Neural progenitor cell (in vitro differentiated cells): ENCODE measurements at regions not wholly inside any gene's neighbourhood (a gene's known extent, or its start where the extent isn't known, plus 50 kb on each side); places are given as distances from the start of the nearest gene placed in this dataset.
A peak's percentile ranks its signal among the peaks of the same experiment; 100 is the strongest.

Source experiments
- DNase-seq: peaks from one replicate; pipeline ENCODE4 v3.0.0-alpha.2; 2016; ENCODE audit warnings: low spot score
- H2AFZ ChIP-seq: fragments of 200-600 bp; sonication (generic); replicated peaks from 2 replicates; pipeline ENCODE4 v1.6.1; 2016; ENCODE audit warnings: antibody characterized with exemption
- H3F3A ChIP-seq: fragments of 200-600 bp; sonication (generic); 2 replicates; pipeline ENCODE4 v1.6.1; 2016; ENCODE audit warnings: antibody characterized with exemption, low read depth
- H3K27ac ChIP-seq: fragments of 200-600 bp; sonication (generic); 2 replicates; pipeline ENCODE4 v1.5.1; 2016; ENCODE audit warnings: mild to moderate bottlenecking
- H3K27me3 ChIP-seq: fragments of 200-600 bp; sonication (generic); 2 replicates; pipeline ENCODE4 v1.6.1; 2016; ENCODE audit warnings: mild to moderate bottlenecking, moderate library complexity
- H3K36me3 ChIP-seq: fragments of 200-600 bp; sonication (generic); 2 replicates; pipeline ENCODE4 v1.5.1; 2016
- H3K4me1 ChIP-seq: fragments of 200-600 bp; sonication (generic); 2 replicates; pipeline ENCODE4 v1.6.1; 2016; ENCODE audit warnings: mixed run types
- H3K4me2 ChIP-seq: fragments of 200-600 bp; sonication (generic); 2 replicates; pipeline ENCODE4 v1.6.1; 2016
- H3K4me3 ChIP-seq: fragments of 200-600 bp; sonication (generic); 2 replicates; pipeline ENCODE4 v1.5.1; 2016
- H3K79me2 ChIP-seq: fragments of 200-600 bp; sonication (generic); 2 replicates; pipeline ENCODE4 v1.6.1; 2016; ENCODE audit warnings: low read depth
- H3K9ac ChIP-seq: fragments of 200-600 bp; sonication (generic); 2 replicates; pipeline ENCODE4 v1.6.1; 2016
- H3K9me3 ChIP-seq: fragments of 200-600 bp; sonication (generic); 2 replicates; pipeline ENCODE4 v1.5.1; 2016; ENCODE audit warnings: low read depth
- H4K20me1 ChIP-seq: fragments of 200-600 bp; sonication (generic); 2 replicates; pipeline ENCODE4 v1.6.1; 2016; ENCODE audit warnings: low read depth
- H3K27ac Mint-ChIP-seq: 3 replicates; pipeline ENCODE4 v1.8.0; 2021; ENCODE audit warnings: mixed read lengths
- H3K27me3 Mint-ChIP-seq: 2 replicates; pipeline ENCODE4 v1.8.0; 2022; ENCODE audit warnings: low read depth, mild to moderate bottlenecking, inconsistent platforms, moderate library complexity, mixed read lengths; ENCODE audit not compliant: insufficient read depth
- H3K36me3 Mint-ChIP-seq: 3 replicates; pipeline ENCODE4 v1.8.0; 2021; ENCODE audit warnings: mixed read lengths
- H3K4me1 Mint-ChIP-seq: 3 replicates; pipeline ENCODE4 v1.8.0; 2021; ENCODE audit warnings: mixed read lengths
- H3K4me3 Mint-ChIP-seq: 3 replicates; pipeline ENCODE4 v1.8.0; 2021; ENCODE audit warnings: mild to moderate bottlenecking, moderate library complexity, mixed read lengths
- H3K9me3 Mint-ChIP-seq: 3 replicates; pipeline ENCODE4 v1.8.0; 2020; ENCODE audit warnings: mixed read lengths
- EZH2 ChIP-seq: fragments of 200-600 bp; sonication (generic); IDR thresholded peaks from 2 replicates; pipeline ENCODE4 v1.6.1; 2017; ENCODE audit warnings: antibody characterized with exemption, mild to moderate bottlenecking, moderate library complexity
- EZH2phosphoT487 ChIP-seq: fragments of 200-600 bp; sonication (generic); IDR thresholded peaks from 2 replicates; pipeline ENCODE4 v1.6.1; 2017; ENCODE audit warnings: antibody characterized with exemption
- TF ChIP-seq, protein P1 (sequence below): fragments of 200-600 bp; sonication (generic); IDR thresholded peaks from 2 replicates; pipeline ENCODE4 v1.5.1; 2017; ENCODE audit warnings: antibody characterized with exemption, mild to moderate bottlenecking

DNA sequence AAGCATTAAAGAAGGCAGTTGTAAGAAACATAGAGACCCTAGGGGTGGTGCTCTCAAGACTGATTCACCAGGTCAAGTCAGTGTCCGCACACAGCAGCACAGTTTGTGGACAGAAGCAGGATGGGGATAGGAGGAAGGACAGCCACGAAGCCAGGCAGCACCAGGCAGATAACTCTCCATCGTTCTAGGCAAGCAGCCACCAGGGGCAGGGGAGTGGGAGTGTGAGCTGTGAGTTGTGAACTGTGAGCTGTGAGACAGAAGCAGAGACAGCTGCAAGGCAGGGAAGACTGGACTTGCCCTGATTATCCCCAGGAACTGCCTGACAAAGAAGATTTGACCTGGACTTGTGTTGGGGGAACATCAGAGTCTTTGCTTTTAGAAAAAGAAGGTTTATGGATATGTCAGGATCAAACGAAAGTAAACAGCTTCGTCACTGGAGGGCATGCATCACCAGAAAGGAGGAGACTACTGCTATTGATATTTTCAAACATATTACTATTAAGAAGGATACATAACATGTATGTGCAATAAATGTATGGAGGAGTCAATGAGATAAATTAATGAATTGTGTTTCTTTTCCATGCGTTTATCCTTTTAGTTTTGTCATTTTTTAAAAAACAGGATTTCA lies 286.1 kb downstream of the IRS2 start:
- H3K4me1 ChIP-seq, result no peaks in the 10 kb centered on the region
- Mint-ChIP-seq H3K27ac (peak overlapping the region; percentile 86), H3K27me3 (peaks cover 12% of the 10 kb centered on the region), H3K4me1 (peaks cover 11% of the 10 kb centered on the region), H3K9me3 (peaks cover 15% of the 10 kb centered on the region), H3K36me3 (no peaks in the 10 kb centered on the region), H3K4me3 (no peak overlapping the region)
- H3K4me3 ChIP-seq, result no peak overlapping the region
- no peaks in the 10 kb centered on the region for H3K79me2 ChIP-seq
- TF ChIP-seq EZH2phosphoT487 (no peak), EZH2 (no peak)
- TF ChIP-seq, protein P1, sequence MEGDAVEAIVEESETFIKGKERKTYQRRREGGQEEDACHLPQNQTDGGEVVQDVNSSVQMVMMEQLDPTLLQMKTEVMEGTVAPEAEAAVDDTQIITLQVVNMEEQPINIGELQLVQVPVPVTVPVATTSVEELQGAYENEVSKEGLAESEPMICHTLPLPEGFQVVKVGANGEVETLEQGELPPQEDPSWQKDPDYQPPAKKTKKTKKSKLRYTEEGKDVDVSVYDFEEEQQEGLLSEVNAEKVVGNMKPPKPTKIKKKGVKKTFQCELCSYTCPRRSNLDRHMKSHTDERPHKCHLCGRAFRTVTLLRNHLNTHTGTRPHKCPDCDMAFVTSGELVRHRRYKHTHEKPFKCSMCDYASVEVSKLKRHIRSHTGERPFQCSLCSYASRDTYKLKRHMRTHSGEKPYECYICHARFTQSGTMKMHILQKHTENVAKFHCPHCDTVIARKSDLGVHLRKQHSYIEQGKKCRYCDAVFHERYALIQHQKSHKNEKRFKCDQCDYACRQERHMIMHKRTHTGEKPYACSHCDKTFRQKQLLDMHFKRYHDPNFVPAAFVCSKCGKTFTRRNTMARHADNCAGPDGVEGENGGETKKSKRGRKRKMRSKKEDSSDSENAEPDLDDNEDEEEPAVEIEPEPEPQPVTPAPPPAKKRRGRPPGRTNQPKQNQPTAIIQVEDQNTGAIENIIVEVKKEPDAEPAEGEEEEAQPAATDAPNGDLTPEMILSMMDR, result peak; percentile 21
- peak overlapping the region; percentile 50 for H2AFZ ChIP-seq
- no peaks in the 10 kb centered on the region for H3K36me3 ChIP-seq
- H3K27me3 ChIP-seq, result no peaks in the 10 kb centered on the region
- no peaks in the 10 kb centered on the region for H3K9me3 ChIP-seq
- no peak overlapping the region for H3K27ac ChIP-seq
- no peaks in the 10 kb centered on the region for H4K20me1 ChIP-seq
- no peaks in the 10 kb centered on the region for H3F3A ChIP-seq
- H3K9ac ChIP-seq, result no peak overlapping the region
- no peak overlapping the region for H3K4me2 ChIP-seq
- peak; percentile 43 for DNase-seq

DNA sequence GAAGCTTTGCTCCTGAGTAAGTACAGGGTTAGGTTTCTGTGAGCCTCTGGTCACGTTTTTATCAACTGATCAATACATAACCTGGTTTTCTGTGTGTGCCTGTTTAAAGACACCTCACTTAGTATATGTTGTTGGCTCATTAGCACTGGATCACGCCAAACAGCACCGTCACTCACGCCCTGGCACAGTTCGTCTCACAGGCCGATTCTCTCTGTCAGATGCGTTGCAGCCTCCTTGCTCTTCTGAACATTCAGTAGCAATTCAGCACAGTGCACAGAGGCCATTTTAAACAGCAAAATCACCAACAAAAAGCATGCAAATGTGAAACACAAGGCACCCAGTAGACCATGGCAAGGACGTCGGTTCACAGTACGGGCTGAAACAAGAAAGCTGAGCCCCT lies 288.5 kb downstream of the IRS2 start:
- Histone ChIP-seq H3K9ac (no peak overlapping the region), H2AFZ (no peak overlapping the region), H3K36me3 (no peaks in the 10 kb centered on the region), H3K79me2 (no peaks in the 10 kb centered on the region), H3K4me1 (no peaks in the 10 kb centered on the region), H3K9me3 (no peaks in the 10 kb centered on the region), H4K20me1 (no peaks in the 10 kb centered on the region), H3K27ac (no peak overlapping the region), H3K27me3 (no peaks in the 10 kb centered on the region), H3K4me2 (no peak overlapping the region), H3K4me3 (no peak overlapping the region), H3F3A (no peaks in the 10 kb centered on the region)
- Mint-ChIP-seq H3K9me3 (peaks cover 2% of the 10 kb centered on the region), H3K4me3 (no peak overlapping the region), H3K4me1 (peaks cover 18% of the 10 kb centered on the region), H3K27ac (peak overlapping the region; percentile 36), H3K36me3 (no peaks in the 10 kb centered on the region), H3K27me3 (peaks cover 8% of the 10 kb centered on the region)
- no peak for TF ChIP-seq EZH2
- no peak for DNase-seq

DNA sequence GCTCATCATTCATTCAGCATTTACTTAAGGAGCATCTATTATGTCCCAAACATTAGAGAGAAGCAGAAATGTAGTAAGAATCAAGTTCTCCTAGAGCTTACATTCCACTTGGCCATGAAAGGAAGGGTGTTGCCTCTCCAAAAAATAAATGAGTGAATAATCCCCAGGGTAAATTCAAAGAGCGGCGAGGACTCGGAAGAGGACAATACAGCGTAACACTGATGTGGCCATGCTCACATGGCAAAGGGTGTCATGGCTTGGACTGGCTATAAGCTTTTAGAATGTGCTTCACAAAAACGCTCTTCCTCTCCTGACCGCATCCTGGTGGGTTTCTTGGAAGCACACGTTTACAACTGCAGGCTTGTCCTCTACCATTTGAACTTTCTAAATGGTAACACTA lies 290.2 kb downstream of the IRS2 start:
- H3K4me3 ChIP-seq, result no peak overlapping the region
- H3K79me2 ChIP-seq, result no peaks in the 10 kb centered on the region
- no peak overlapping the region for H3K27ac ChIP-seq
- Mint-ChIP-seq H3K9me3 (peaks cover 2% of the 10 kb centered on the region), H3K4me3 (no peak overlapping the region), H3K36me3 (no peaks in the 10 kb centered on the region), H3K27ac (no peak overlapping the region), H3K4me1 (peaks cover 18% of the 10 kb centered on the region), H3K27me3 (peaks cover 8% of the 10 kb centered on the region)
- H3K27me3 ChIP-seq, result no peaks in the 10 kb centered on the region
- H4K20me1 ChIP-seq, result no peaks in the 10 kb centered on the region
- H3K4me2 ChIP-seq, result no peak overlapping the region
- no peak overlapping the region for H3K9ac ChIP-seq
- no peaks in the 10 kb centered on the region for H3K36me3 ChIP-seq
- H3K4me1 ChIP-seq, result no peaks in the 10 kb centered on the region
- DNase-seq, result no peak
- no peaks in the 10 kb centered on the region for H3K9me3 ChIP-seq
- no peaks in the 10 kb centered on the region for H3F3A ChIP-seq
- TF ChIP-seq, protein P1, result no peak
- TF ChIP-seq EZH2phosphoT487, result no peak
- TF ChIP-seq EZH2, result no peak
- H2AFZ ChIP-seq, result no peak overlapping the region

DNA sequence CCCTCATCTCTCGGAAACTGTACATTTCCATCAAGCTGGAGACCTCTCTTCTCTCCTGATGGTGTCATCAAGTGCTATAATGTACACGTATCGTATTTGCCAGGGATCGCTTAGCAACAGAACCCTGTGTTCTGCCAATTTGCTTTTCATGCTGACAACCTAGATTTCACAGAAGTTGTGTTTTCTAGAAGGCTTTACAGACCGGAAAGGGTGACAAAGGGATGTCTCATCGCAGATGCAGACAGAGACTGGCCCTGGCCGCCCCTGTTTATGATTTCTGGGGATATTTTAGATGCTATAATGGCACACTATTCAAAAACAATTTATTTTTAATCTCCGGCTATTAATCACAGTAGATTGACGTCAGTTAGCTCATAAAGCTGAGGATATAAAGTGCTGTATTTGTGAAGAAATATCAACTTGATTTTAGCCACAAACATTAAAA lies 291.4 kb downstream of the IRS2 start:
- H3K27me3 Mint-ChIP-seq, result peaks cover 8% of the 10 kb centered on the region
- H3K27ac ChIP-seq, result no peak overlapping the region
- no peaks in the 10 kb centered on the region for H3K79me2 ChIP-seq
- H3K36me3 ChIP-seq, result peaks cover 6% of the 10 kb centered on the region
- H3K27ac Mint-ChIP-seq, result no peak overlapping the region
- no peak overlapping the region for H2AFZ ChIP-seq
- H3K4me2 ChIP-seq, result no peak overlapping the region
- H4K20me1 ChIP-seq, result no peaks in the 10 kb centered on the region
- peaks cover 11% of the 10 kb centered on the region for H3K4me1 Mint-ChIP-seq
- H3F3A ChIP-seq, result no peaks in the 10 kb centered on the region
- no peak for DNase-seq
- no peaks in the 10 kb centered on the region for H3K9me3 ChIP-seq
- no peak overlapping the region for H3K4me3 Mint-ChIP-seq
- H3K9ac ChIP-seq, result no peak overlapping the region
- H3K27me3 ChIP-seq, result no peaks in the 10 kb centered on the region
- no peaks in the 10 kb centered on the region for H3K4me1 ChIP-seq
- no peaks in the 10 kb centered on the region for H3K36me3 Mint-ChIP-seq
- TF ChIP-seq EZH2, result no peak
- TF ChIP-seq EZH2phosphoT487, result no peak
- TF ChIP-seq, protein P1, result no peak
- peaks cover 2% of the 10 kb centered on the region for H3K9me3 Mint-ChIP-seq
- no peak overlapping the region for H3K4me3 ChIP-seq
